ENCODE measurements at regions not wholly inside any gene's neighbourhood (a gene's known extent, or its start where the extent isn't known, plus 50 kb on each side); places are given as distances from the start of the nearest gene placed in this dataset.

- no peak overlapping the region for H3K27ac ChIP-seq (ENCODE audit: low read depth, low read length)
- Mint-ChIP-seq H3K9me3 (no peaks in the 10 kb centered on the region), H3K4me1 (peaks cover 7% of the 10 kb centered on the region), H3K4me3 (no peak overlapping the region), H3K27me3 (ENCODE audit: insufficient read depth) (no peaks in the 10 kb centered on the region), H3K27ac (peak overlapping the region; percentile 12), H3K36me3 (ENCODE audit: low read depth) (no peaks in the 10 kb centered on the region)
- no peaks in the 10 kb centered on the region for H3K4me1 ChIP-seq (ENCODE audit: control insufficient read depth, insufficient read depth, low read length)
- no peak overlapping the region for H3K4me3 ChIP-seq (ENCODE audit: low read length)
- no peaks in the 10 kb centered on the region for H3K9me3 ChIP-seq (ENCODE audit: control insufficient read depth, low read length)
- H3K27me3 ChIP-seq (ENCODE audit: control insufficient read depth, insufficient read depth, low read length, poor library complexity, severe bottlenecking) = no peaks in the 10 kb centered on the region
- no peaks in the 10 kb centered on the region for H3K36me3 ChIP-seq (ENCODE audit: control insufficient read depth, insufficient read depth, low read length)
- H3K9ac ChIP-seq (ENCODE audit: extremely low read depth, low read length, poor library complexity, severe bottlenecking) = no peak overlapping the region
- no peak for DNase-seq
- no peak for TF ChIP-seq CTCF (conservative IDR thresholded peaks at IDR 0.05)
Measured at GRCh38 chr6:126181173-126181741, 158.7 kb upstream of the CENPW start.

- H3K36me3 Mint-ChIP-seq (ENCODE audit: low read depth) = no peaks in the 10 kb centered on the region
- DNase-seq = no peak
- Histone ChIP-seq H3K9me3 (ENCODE audit: control insufficient read depth, low read length) (no peaks in the 10 kb centered on the region), H3K4me3 (ENCODE audit: low read length) (no peak overlapping the region), H3K27ac (ENCODE audit: low read depth, low read length) (no peak overlapping the region), H3K27me3 (ENCODE audit: control insufficient read depth, insufficient read depth, low read length, poor library complexity, severe bottlenecking) (no peaks in the 10 kb centered on the region), H3K9ac (ENCODE audit: extremely low read depth, low read length, poor library complexity, severe bottlenecking) (no peak overlapping the region), H3K4me1 (ENCODE audit: control insufficient read depth, insufficient read depth, low read length) (no peaks in the 10 kb centered on the region), H3K36me3 (ENCODE audit: control insufficient read depth, insufficient read depth, low read length) (no peaks in the 10 kb centered on the region)
- no peaks in the 10 kb centered on the region for H3K27me3 Mint-ChIP-seq (ENCODE audit: insufficient read depth)
- no peak overlapping the region for H3K27ac Mint-ChIP-seq
- peaks cover 7% of the 10 kb centered on the region for H3K4me1 Mint-ChIP-seq
- TF ChIP-seq CTCF (conservative IDR thresholded peaks at IDR 0.05) = no peak
- WGBS, 2 experiments (ENCODE audit: insufficient coverage in 1 of 2, insufficient read length in 1 of 2) = 96 to 100% methylated on average over 1 to 2 of the region's 3 CpGs
- no peaks in the 10 kb centered on the region for H3K9me3 Mint-ChIP-seq
- no peak overlapping the region for H3K4me3 Mint-ChIP-seq
Measured at GRCh38 chr6:126181890-126182289, 158.0 kb upstream of the CENPW start.

GRCh38 chr6:126182650-126183311 is 157.1 kb upstream of the CENPW start:
- no peak overlapping the region for H3K27ac ChIP-seq (ENCODE audit: low read depth, low read length)
- H3K9me3 ChIP-seq (ENCODE audit: control insufficient read depth, low read length) = no peaks in the 10 kb centered on the region
- H3K36me3 ChIP-seq (ENCODE audit: control insufficient read depth, insufficient read depth, low read length) = no peaks in the 10 kb centered on the region
- no peaks in the 10 kb centered on the region for H3K27me3 ChIP-seq (ENCODE audit: control insufficient read depth, insufficient read depth, low read length, poor library complexity, severe bottlenecking)
- Mint-ChIP-seq H3K4me3 (no peak overlapping the region), H3K27me3 (ENCODE audit: insufficient read depth) (no peaks in the 10 kb centered on the region), H3K27ac (no peak overlapping the region), H3K9me3 (no peaks in the 10 kb centered on the region), H3K36me3 (ENCODE audit: low read depth) (no peaks in the 10 kb centered on the region), H3K4me1 (peaks cover 7% of the 10 kb centered on the region)
- WGBS, 2 experiments (ENCODE audit: insufficient coverage in 1 of 2, insufficient read length in 1 of 2) = 98 to 100% methylated on average over 1 of the region's 2 CpGs
- peak; percentile 43 for TF ChIP-seq CTCF (conservative IDR thresholded peaks at IDR 0.05)
- H3K4me3 ChIP-seq (ENCODE audit: low read length) = no peak overlapping the region
- no peak for DNase-seq
- no peak overlapping the region for H3K9ac ChIP-seq (ENCODE audit: extremely low read depth, low read length, poor library complexity, severe bottlenecking)
- H3K4me1 ChIP-seq (ENCODE audit: control insufficient read depth, insufficient read depth, low read length) = no peaks in the 10 kb centered on the region
